HCT116 (cell line): ENCODE measurements at regions not wholly inside any gene's neighbourhood (a gene's known extent, or its start where the extent isn't known, plus 50 kb on each side); places are given as distances from the start of the nearest gene placed in this dataset.

Source experiments
- ATAC-seq: fragments of 200-7000 bp; cut with Tn5 transposase; 2 replicates; pipeline ENCODE4 v1.9.1; 2020; ENCODE audit warnings: mild to moderate bottlenecking, moderate library complexity
- BruUV-seq: library from RNA; stranded (reverse); fragments of 400-500 nt; replicated peaks from 2 replicates; lab custom pipeline; 2021; lab: Mats Ljungman, UMichigan
- CTCF ChIA-PET: fragments of 300-600 bp; sonication (Branson Sonifier 250); formaldehyde crosslinking; loops from one replicate; lab custom pipeline; 2021; ENCODE audit warnings: antibody characterized with exemption; lab: Charles Lee
- POLR2A ChIA-PET: fragments of 300-600, 350-600 bp; sonication (Branson Sonifier 250); formaldehyde crosslinking; loops from one replicate; lab custom pipeline; 2021; ENCODE audit warnings: antibody characterized with exemption; lab: Charles Lee
- RAD21 ChIA-PET, 2 experiments: fragments of 300-600 bp; sonication (Branson Sonifier 250); formaldehyde crosslinking; loops; one replicate each; lab custom pipeline; 2023; ENCODE audit warnings: low total read pairs in 2 of 2; ENCODE audit not compliant: uncharacterized antibody in 2 of 2, unreplicated experiment in 2 of 2, low non-redundant PET in 1 of 2; lab: Charles Lee
- DNase-seq: peaks from one replicate; pipeline ENCODE4 v3.0.0-alpha.2; 2010; ENCODE audit warnings: low read depth, low spot score
- H2AFZ ChIP-seq: fragments of 200-600 bp; shearing (Covaris generic), sonication (generic); 2 replicates; pipeline ENCODE4 v1.6.1; 2017; ENCODE audit warnings: low read depth, mixed run types, mixed read lengths, antibody characterized with exemption, low read length; ENCODE audit not compliant: poor library complexity, severe bottlenecking
- H3K27ac ChIP-seq: 2 replicates; pipeline ENCODE4 v1.5.1; 2012; ENCODE audit warnings: low read depth, low read length
- H3K27me3 ChIP-seq: fragments of 200-600 bp; sonication (generic); 2 replicates; pipeline ENCODE4 v1.6.1; 2016; ENCODE audit warnings: mixed run types, low read length, mixed read lengths; ENCODE audit not compliant: insufficient read depth
- H3K36me3 ChIP-seq, 2 experiments: fragments of 200-500 bp in 1 of 2; fragments of 200-600 bp in 1 of 2; sonication (Bioruptor generic) in 1 of 2; sonication (generic) in 1 of 2; 2 replicates each; pipeline versions ENCODE4 v1.5.1 to v1.6.1; 2014 to 2016; ENCODE audit warnings: low read length in 2 of 2, inconsistent platforms in 1 of 2, mixed read lengths in 1 of 2, mixed run types in 1 of 2; ENCODE audit not compliant: insufficient read depth in 2 of 2, control insufficient read depth in 1 of 2
- H3K4me1 ChIP-seq, 2 experiments: fragments of 200-600 bp in 1 of 2; sonication (generic) in 1 of 2; 2 replicates each; pipeline versions ENCODE4 v1.5.1 to v1.6.1; 2012 to 2017; ENCODE audit warnings: low read length in 2 of 2, inconsistent platforms in 1 of 2, mild to moderate bottlenecking in 1 of 2, mixed read lengths in 1 of 2, mixed run types in 1 of 2, moderate library complexity in 1 of 2; ENCODE audit not compliant: insufficient read depth in 2 of 2, control insufficient read depth in 1 of 2
- H3K4me2 ChIP-seq: fragments of 200-600 bp; sonication (generic); 2 replicates; pipeline ENCODE4 v1.6.1; 2017; ENCODE audit warnings: mixed run types, low read length, mixed read lengths
- H3K4me3 ChIP-seq, 2 experiments: fragments of 200-600 bp in 1 of 2; sonication (generic) in 1 of 2; replicated peaks in 1 of 2; 2 replicates each; pipeline ENCODE4 v1.5.1; 2011 to 2016; ENCODE audit warnings: low read length in 2 of 2, control low read depth in 1 of 2, low read depth in 1 of 2, mild to moderate bottlenecking in 1 of 2, mixed read lengths in 1 of 2, mixed run types in 1 of 2
- H3K79me2 ChIP-seq: fragments of 200-600 bp; sonication (generic); 2 replicates; pipeline ENCODE4 v1.6.1; 2017; ENCODE audit warnings: mild to moderate bottlenecking, mixed run types, low read length, moderate library complexity, mixed read lengths; ENCODE audit not compliant: insufficient read depth
- H3K9ac ChIP-seq: fragments of 200-600 bp; sonication (generic); 2 replicates; pipeline ENCODE4 v1.6.1; 2016; ENCODE audit warnings: low read length, mixed read lengths
- H3K9me2 ChIP-seq: fragments of 200-600 bp; sonication (generic), shearing (Covaris generic); 2 replicates; pipeline ENCODE4 v1.6.1; 2017; ENCODE audit warnings: mixed run types, mild to moderate bottlenecking, moderate library complexity; ENCODE audit not compliant: insufficient read depth
- H3K9me3 ChIP-seq, 2 experiments: fragments of 200-500 bp in 1 of 2; fragments of 200-600 bp in 1 of 2; sonication (Bioruptor generic) in 1 of 2; sonication (generic) in 1 of 2; 2 replicates each; pipeline ENCODE4 v1.6.1; 2014 to 2017; ENCODE audit warnings: low read length in 2 of 2, mixed read lengths in 2 of 2, inconsistent platforms in 1 of 2, low read depth in 1 of 2, mild to moderate bottlenecking in 1 of 2, mixed run types in 1 of 2, moderate library complexity in 1 of 2; ENCODE audit not compliant: control insufficient read depth in 1 of 2, insufficient read depth in 1 of 2
- H4K20me1 ChIP-seq: fragments of 200-600 bp; sonication (generic), shearing (Covaris generic); 2 replicates; pipeline ENCODE4 v1.6.1; 2017; ENCODE audit warnings: mixed run types, mild to moderate bottlenecking, moderate library complexity; ENCODE audit not compliant: insufficient read depth
- CBX3 ChIP-seq: IDR thresholded peaks from 2 replicates; pipeline ENCODE4 v1.6.1; 2012; ENCODE audit warnings: low read depth
- EGR1 ChIP-seq: IDR thresholded peaks from 2 replicates; pipeline ENCODE4 v1.6.1; 2012; ENCODE audit warnings: low read depth
- ELF1 ChIP-seq: IDR thresholded peaks from 2 replicates; pipeline ENCODE4 v1.6.1; 2012; ENCODE audit warnings: low read depth, borderline replicate concordance
- EZH2 ChIP-seq: fragments of 200-600 bp; sonication (generic); IDR thresholded peaks from 2 replicates; pipeline ENCODE4 v1.6.1; 2017; ENCODE audit warnings: antibody characterized with exemption, mixed run types
- EZH2phosphoT487 ChIP-seq: fragments of 200-600 bp; IDR thresholded peaks from 2 replicates; pipeline ENCODE4 v1.6.1; 2018; ENCODE audit warnings: antibody characterized with exemption, borderline replicate concordance
- JUND ChIP-seq: IDR thresholded peaks from 2 replicates; pipeline ENCODE4 v1.6.1; 2012
- POLR2A ChIP-seq: IDR thresholded peaks from 2 replicates; pipeline ENCODE4 v1.7.0; 2011; ENCODE audit warnings: borderline replicate concordance; ENCODE audit not compliant: insufficient read depth, insufficient read length; ENCODE audit errors: extremely low read depth
- POLR2AphosphoS5 ChIP-seq: IDR thresholded peaks from 2 replicates; pipeline ENCODE4 v1.6.1; 2011; ENCODE audit warnings: mild to moderate bottlenecking, low read depth, low read length, moderate library complexity
- RAD21 ChIP-seq: IDR thresholded peaks from 2 replicates; pipeline ENCODE4 v1.6.1; 2012; ENCODE audit warnings: low read depth, mild to moderate bottlenecking
- SIN3A ChIP-seq: IDR thresholded peaks from 2 replicates; pipeline ENCODE4 v1.6.1; 2012; ENCODE audit warnings: low read depth
- SP1 ChIP-seq: IDR thresholded peaks from 2 replicates; pipeline ENCODE4 v1.6.1; 2012; ENCODE audit warnings: low read depth
- YY1 ChIP-seq: IDR thresholded peaks from 2 replicates; pipeline ENCODE4 v1.6.1; 2011; ENCODE audit warnings: low read length, low read depth, moderate library complexity, mild to moderate bottlenecking; ENCODE audit not compliant: insufficient replicate concordance; ENCODE audit errors: extremely low read depth
- ZNF274 ChIP-seq: fragments of 200-500 bp; sonication (Bioruptor generic); IDR thresholded peaks from 2 replicates; pipeline ENCODE4 v1.6.1; 2014; ENCODE audit warnings: mild to moderate bottlenecking, low read depth, low read length, inconsistent platforms
- intact Hi-C: fragments of 100-400 bp; cut with micrococcal nuclease; formaldehyde crosslinking; loops from 2 replicates; pipeline ENCODE4 v1.10.0; 2022
- TF ChIP-seq, protein P1 (sequence below): IDR thresholded peaks from 2 replicates; pipeline ENCODE4 v1.6.1; 2012; ENCODE audit warnings: low read depth
- TF ChIP-seq, protein P2 (sequence below): IDR thresholded peaks from 2 replicates; pipeline ENCODE4 v1.6.1; 2011; ENCODE audit warnings: mild to moderate bottlenecking, low read length, moderate library complexity; ENCODE audit not compliant: insufficient replicate concordance; ENCODE audit errors: extremely low read depth
- TF ChIP-seq, protein P3 (sequence below), 3 experiments: fragments of 200-600 bp in 1 of 3; sonication (generic) in 1 of 3; IDR thresholded peaks in 2 of 3; conservative IDR thresholded peaks in 1 of 3; 2 replicates each; pipeline ENCODE4 v1.5.1; 2012 to 2017; ENCODE audit warnings: low read depth in 2 of 3, low read length in 2 of 3, antibody characterized with exemption in 1 of 3, borderline replicate concordance in 1 of 3, control low read depth in 1 of 3, mild to moderate bottlenecking in 1 of 3, mixed read lengths in 1 of 3, mixed run types in 1 of 3, moderate library complexity in 1 of 3; ENCODE audit not compliant: insufficient read depth in 1 of 3

DNA sequence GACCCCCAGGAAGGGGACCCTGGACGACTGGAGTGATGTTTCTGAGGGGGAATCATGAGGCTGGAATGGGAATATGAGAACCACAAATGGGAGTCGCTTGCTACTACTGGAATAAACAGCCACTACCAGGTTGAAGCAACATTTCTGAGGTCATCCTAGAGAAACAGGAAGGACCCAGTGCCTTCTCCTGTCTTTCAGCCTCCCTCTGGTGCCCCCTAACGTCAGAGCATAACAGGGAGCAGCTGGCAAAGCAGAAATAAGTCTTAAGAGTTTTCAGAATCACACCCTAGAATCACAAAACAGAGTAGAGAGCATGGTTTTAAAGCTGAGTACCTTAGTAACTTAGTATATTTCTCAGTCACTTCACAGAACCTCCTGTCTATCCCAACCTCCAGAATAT is 347.8 kb upstream of the PITX2 start:
- intact Hi-C loops, result loop anchor here (1.0 kb wide), 1 partner anchor 334 kb away; no protein-coding TSS in a partner anchor
- no TSS peak for BruUV-seq
- CTCF ChIA-PET, result interaction anchor here (1.5 kb wide), 1 partner anchor 11 kb away, joined by 6 read pairs; no protein-coding TSS in a partner anchor

More for the DNA sequence above, 347.8 kb upstream of the PITX2 start:
- TF ChIP-seq JUND (no peak), SP1 (no peak), ELF1 (peak; percentile 37; the same call in 1 of the 2 replicates), EZH2phosphoT487 (no peak), RAD21 (peak; percentile 71), CBX3 (peak; percentile 65; the same call in 1 of the 2 replicates), POLR2A (no peak), SIN3A (no peak), EGR1 (no peak), ZNF274 (no peak), POLR2AphosphoS5 (no peak), YY1 (no peak), EZH2 (no peak)
- TF ChIP-seq, protein P1, sequence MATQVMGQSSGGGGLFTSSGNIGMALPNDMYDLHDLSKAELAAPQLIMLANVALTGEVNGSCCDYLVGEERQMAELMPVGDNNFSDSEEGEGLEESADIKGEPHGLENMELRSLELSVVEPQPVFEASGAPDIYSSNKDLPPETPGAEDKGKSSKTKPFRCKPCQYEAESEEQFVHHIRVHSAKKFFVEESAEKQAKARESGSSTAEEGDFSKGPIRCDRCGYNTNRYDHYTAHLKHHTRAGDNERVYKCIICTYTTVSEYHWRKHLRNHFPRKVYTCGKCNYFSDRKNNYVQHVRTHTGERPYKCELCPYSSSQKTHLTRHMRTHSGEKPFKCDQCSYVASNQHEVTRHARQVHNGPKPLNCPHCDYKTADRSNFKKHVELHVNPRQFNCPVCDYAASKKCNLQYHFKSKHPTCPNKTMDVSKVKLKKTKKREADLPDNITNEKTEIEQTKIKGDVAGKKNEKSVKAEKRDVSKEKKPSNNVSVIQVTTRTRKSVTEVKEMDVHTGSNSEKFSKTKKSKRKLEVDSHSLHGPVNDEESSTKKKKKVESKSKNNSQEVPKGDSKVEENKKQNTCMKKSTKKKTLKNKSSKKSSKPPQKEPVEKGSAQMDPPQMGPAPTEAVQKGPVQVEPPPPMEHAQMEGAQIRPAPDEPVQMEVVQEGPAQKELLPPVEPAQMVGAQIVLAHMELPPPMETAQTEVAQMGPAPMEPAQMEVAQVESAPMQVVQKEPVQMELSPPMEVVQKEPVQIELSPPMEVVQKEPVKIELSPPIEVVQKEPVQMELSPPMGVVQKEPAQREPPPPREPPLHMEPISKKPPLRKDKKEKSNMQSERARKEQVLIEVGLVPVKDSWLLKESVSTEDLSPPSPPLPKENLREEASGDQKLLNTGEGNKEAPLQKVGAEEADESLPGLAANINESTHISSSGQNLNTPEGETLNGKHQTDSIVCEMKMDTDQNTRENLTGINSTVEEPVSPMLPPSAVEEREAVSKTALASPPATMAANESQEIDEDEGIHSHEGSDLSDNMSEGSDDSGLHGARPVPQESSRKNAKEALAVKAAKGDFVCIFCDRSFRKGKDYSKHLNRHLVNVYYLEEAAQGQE, result no peak
- TF ChIP-seq, protein P2, sequence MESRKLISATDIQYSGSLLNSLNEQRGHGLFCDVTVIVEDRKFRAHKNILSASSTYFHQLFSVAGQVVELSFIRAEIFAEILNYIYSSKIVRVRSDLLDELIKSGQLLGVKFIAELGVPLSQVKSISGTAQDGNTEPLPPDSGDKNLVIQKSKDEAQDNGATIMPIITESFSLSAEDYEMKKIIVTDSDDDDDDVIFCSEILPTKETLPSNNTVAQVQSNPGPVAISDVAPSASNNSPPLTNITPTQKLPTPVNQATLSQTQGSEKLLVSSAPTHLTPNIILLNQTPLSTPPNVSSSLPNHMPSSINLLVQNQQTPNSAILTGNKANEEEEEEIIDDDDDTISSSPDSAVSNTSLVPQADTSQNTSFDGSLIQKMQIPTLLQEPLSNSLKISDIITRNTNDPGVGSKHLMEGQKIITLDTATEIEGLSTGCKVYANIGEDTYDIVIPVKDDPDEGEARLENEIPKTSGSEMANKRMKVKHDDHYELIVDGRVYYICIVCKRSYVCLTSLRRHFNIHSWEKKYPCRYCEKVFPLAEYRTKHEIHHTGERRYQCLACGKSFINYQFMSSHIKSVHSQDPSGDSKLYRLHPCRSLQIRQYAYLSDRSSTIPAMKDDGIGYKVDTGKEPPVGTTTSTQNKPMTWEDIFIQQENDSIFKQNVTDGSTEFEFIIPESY, result no peak
- TF ChIP-seq, protein P3, sequence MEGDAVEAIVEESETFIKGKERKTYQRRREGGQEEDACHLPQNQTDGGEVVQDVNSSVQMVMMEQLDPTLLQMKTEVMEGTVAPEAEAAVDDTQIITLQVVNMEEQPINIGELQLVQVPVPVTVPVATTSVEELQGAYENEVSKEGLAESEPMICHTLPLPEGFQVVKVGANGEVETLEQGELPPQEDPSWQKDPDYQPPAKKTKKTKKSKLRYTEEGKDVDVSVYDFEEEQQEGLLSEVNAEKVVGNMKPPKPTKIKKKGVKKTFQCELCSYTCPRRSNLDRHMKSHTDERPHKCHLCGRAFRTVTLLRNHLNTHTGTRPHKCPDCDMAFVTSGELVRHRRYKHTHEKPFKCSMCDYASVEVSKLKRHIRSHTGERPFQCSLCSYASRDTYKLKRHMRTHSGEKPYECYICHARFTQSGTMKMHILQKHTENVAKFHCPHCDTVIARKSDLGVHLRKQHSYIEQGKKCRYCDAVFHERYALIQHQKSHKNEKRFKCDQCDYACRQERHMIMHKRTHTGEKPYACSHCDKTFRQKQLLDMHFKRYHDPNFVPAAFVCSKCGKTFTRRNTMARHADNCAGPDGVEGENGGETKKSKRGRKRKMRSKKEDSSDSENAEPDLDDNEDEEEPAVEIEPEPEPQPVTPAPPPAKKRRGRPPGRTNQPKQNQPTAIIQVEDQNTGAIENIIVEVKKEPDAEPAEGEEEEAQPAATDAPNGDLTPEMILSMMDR (IDR thresholded peaks at IDR 0.05 in 2 of 3, conservative IDR thresholded peaks at IDR 0.05 in 1 of 3; ENCODE audit: borderline replicate concordance in 1 of 3, insufficient read depth in 1 of 3, low read depth in 2 of 3, low read length in 2 of 3), result peak; percentile 42 to 91 (median 78); a peak in 5 of 6 replicates
- peak overlapping the region; percentile 87 for H2AFZ ChIP-seq
- no peaks in the 10 kb centered on the region for H3K36me3 ChIP-seq
- H3K4me1 ChIP-seq, result peaks cover 0 to 3% of the 10 kb centered on the region in 2 experiments; a peak in 1 of 4 replicates
- no peak overlapping the region for H3K27ac ChIP-seq
- ChIA-PET RAD21 (no interaction called here), POLR2A (no interaction called here)
- H3K9ac ChIP-seq, result no peak overlapping the region
- no peaks in the 10 kb centered on the region for H3K79me2 ChIP-seq
- H3K4me2 ChIP-seq, result peak overlapping the region; percentile 12; the same call in 1 of the 2 replicates
- no peaks in the 10 kb centered on the region for H3K27me3 ChIP-seq
- DNase-seq (peak; percentile 65), ATAC-seq (peak; percentile 97)
- no peaks in the 10 kb centered on the region for H4K20me1 ChIP-seq
- H3K9me2 ChIP-seq, result no peaks in the 10 kb centered on the region
- no peaks in the 10 kb centered on the region for H3K9me3 ChIP-seq
- no peak overlapping the region for H3K4me3 ChIP-seq
